ENCODE measurements at regions not wholly inside any gene's neighbourhood (a gene's known extent, or its start where the extent isn't known, plus 50 kb on each side); places are given as distances from the start of the nearest gene placed in this dataset.

GRCh38 chr21:38659936-38660332 lies 145.8 kb upstream of the ETS2 start:
- Histone ChIP-seq H3K4me1 (no peaks in the 10 kb centered on the region), H3K27ac (no peak overlapping the region), H3K4me3 (no peak overlapping the region), H3K9me3 (replicated peaks) (no peaks in the 10 kb centered on the region), H3K27me3 (peaks cover 12% of the 10 kb centered on the region), H3K36me3 (no peaks in the 10 kb centered on the region)
- DNase-seq = no peak

- Histone ChIP-seq H3K27ac (no peak overlapping the region), H3K9me3 (replicated peaks) (no peaks in the 10 kb centered on the region), H3K4me1 (no peaks in the 10 kb centered on the region), H3K4me3 (no peak overlapping the region), H3K27me3 (peaks cover 12% of the 10 kb centered on the region), H3K36me3 (no peaks in the 10 kb centered on the region)
- no peak for DNase-seq
These were observed 145.2 kb upstream of the ETS2 start for GRCh38 chr21:38660333-38661196.

GRCh38 chr21:38661197-38661871 lies 144.4 kb upstream of the ETS2 start:
- DNase-seq = no peak
- peak overlapping the region; percentile 34; the same call in 1 of the 2 replicates for H3K4me3 ChIP-seq
- H3K27me3 ChIP-seq = peaks cover 10% of the 10 kb centered on the region; the same call in 1 of the 2 replicates

DNA sequence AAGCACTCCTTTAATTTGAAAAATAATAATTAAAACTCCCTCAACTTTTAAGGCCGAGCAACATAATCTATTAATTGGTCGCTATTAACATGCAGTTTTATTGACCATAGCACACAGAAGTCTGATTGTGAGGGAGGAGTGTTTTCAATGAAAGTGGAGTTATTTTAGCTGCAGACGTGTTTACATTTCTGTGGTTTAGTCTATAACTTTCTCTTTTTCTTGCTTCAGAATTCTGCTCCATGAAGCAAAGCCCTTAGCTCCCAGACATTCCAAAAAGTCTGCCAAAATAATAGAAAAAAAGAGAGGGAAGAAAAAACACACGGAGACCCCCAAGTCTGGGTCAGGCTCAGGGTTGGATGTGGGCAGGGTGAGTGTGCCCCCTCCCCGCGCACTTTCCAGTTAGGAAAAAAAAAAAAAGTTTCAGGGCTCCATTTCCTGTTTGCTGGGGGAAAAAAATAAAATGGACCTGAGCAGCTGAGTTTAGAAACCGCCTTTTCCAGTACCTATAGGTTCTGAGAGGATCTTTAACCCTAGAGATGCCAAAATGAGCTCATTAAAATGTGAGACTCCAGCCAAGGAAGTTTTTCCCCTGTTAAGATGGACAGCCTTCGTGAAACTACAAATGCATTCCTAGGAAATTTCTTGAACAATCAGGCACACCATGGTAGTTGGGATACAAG lies 143.7 kb upstream of the ETS2 start:
- H3K4me3 ChIP-seq = peak overlapping the region; percentile 34

More at GRCh38 chr21:38661197-38661871, 144.4 kb upstream of the ETS2 start:
- Histone ChIP-seq H3K9me3 (replicated peaks) (no peaks in the 10 kb centered on the region), H3K4me1 (no peaks in the 10 kb centered on the region), H3K27ac (no peak overlapping the region), H3K36me3 (no peaks in the 10 kb centered on the region)

GRCh38 chr21:38663282-38663681 lies 142.4 kb upstream of the ETS2 start:
- Histone ChIP-seq H3K4me3 (no peak overlapping the region), H3K4me1 (no peaks in the 10 kb centered on the region), H3K9me3 (replicated peaks) (no peaks in the 10 kb centered on the region), H3K27ac (no peak overlapping the region), H3K27me3 (0 out of 2 replicates have a peak, but pooled peaks cover 9% of the 10 kb centered on the region), H3K36me3 (no peaks in the 10 kb centered on the region)
- no peak for DNase-seq

More for the DNA sequence above, 143.7 kb upstream of the ETS2 start:
- Histone ChIP-seq H3K27me3 (peaks cover 9% of the 10 kb centered on the region; the same call in 1 of the 2 replicates), H3K27ac (no peak overlapping the region), H3K36me3 (no peaks in the 10 kb centered on the region), H3K4me1 (no peaks in the 10 kb centered on the region), H3K9me3 (replicated peaks) (no peaks in the 10 kb centered on the region)
- peak in 1 of 2 experiments; percentile 7 for DNase-seq

DNA sequence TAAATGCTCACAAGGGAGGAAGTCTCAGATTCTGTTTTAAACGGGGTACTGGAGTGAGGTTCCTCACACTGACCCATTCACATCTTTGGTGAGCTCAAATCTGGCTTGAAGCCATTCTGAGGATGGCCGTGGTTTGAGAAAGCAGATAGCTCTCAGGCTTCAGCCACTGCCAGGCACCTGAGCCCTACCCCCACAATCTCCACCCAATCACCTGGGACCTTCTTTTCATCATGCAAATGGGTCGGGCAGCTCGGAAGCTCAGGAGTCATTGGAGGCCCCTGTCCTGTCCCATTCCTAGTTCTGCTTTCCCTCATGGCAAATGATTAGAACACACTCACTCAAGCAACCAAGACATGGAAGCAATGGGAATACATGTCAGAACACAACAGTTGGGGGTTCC lies 141.4 kb upstream of the ETS2 start:
- Histone ChIP-seq H3K27me3 (no peaks in the 10 kb centered on the region), H3K4me1 (no peaks in the 10 kb centered on the region), H3K27ac (no peak overlapping the region), H3K4me3 (no peak overlapping the region), H3K36me3 (no peaks in the 10 kb centered on the region), H3K9me3 (replicated peaks) (no peaks in the 10 kb centered on the region)
- no peak for DNase-seq

- Histone ChIP-seq H3K27ac (no peak overlapping the region), H3K36me3 (no peaks in the 10 kb centered on the region), H3K9me3 (replicated peaks) (no peaks in the 10 kb centered on the region), H3K4me1 (no peaks in the 10 kb centered on the region), H3K27me3 (no peaks in the 10 kb centered on the region), H3K4me3 (no peak overlapping the region)
- DNase-seq = no peak
These were observed 140.9 kb upstream of the ETS2 start for GRCh38 chr21:38664841-38665240.

- Histone ChIP-seq H3K9me3 (replicated peaks) (no peaks in the 10 kb centered on the region), H3K4me1 (no peaks in the 10 kb centered on the region), H3K36me3 (no peaks in the 10 kb centered on the region), H3K27ac (no peak overlapping the region), H3K27me3 (no peaks in the 10 kb centered on the region), H3K4me3 (no peak overlapping the region)
- DNase-seq = no peak
These were observed 138.3 kb upstream of the ETS2 start for GRCh38 chr21:38667291-38667870.

- H3K27me3 ChIP-seq = no peaks in the 10 kb centered on the region
- H3K4me1 ChIP-seq = no peaks in the 10 kb centered on the region
- no peak overlapping the region for H3K4me3 ChIP-seq
- no peaks in the 10 kb centered on the region for H3K36me3 ChIP-seq
- no peak overlapping the region for H3K27ac ChIP-seq
- no peak for DNase-seq
- no peaks in the 10 kb centered on the region for H3K9me3 ChIP-seq (replicated peaks)
These were observed 137.7 kb upstream of the ETS2 start for GRCh38 chr21:38668067-38668466.

- H3K9me3 ChIP-seq (replicated peaks) = no peaks in the 10 kb centered on the region
- no peak overlapping the region for H3K4me3 ChIP-seq
- H3K27ac ChIP-seq = no peak overlapping the region
- no peak for DNase-seq
- H3K36me3 ChIP-seq = no peaks in the 10 kb centered on the region
- no peaks in the 10 kb centered on the region for H3K4me1 ChIP-seq
- no peaks in the 10 kb centered on the region for H3K27me3 ChIP-seq
These were observed 137.2 kb upstream of the ETS2 start for GRCh38 chr21:38668541-38668940.

GRCh38 chr21:38669186-38669585 lies 136.5 kb upstream of the ETS2 start:
- peak in 1 of 2 experiments; percentile 26 for DNase-seq
- Histone ChIP-seq H3K9me3 (replicated peaks) (0 out of 2 replicates have a peak, but pooled peaks cover 1% of the 10 kb centered on the region), H3K4me3 (no peak overlapping the region), H3K4me1 (no peaks in the 10 kb centered on the region), H3K27me3 (peaks cover 5% of the 10 kb centered on the region; the same call in 1 of the 2 replicates), H3K27ac (no peak overlapping the region), H3K36me3 (no peaks in the 10 kb centered on the region)

DNA sequence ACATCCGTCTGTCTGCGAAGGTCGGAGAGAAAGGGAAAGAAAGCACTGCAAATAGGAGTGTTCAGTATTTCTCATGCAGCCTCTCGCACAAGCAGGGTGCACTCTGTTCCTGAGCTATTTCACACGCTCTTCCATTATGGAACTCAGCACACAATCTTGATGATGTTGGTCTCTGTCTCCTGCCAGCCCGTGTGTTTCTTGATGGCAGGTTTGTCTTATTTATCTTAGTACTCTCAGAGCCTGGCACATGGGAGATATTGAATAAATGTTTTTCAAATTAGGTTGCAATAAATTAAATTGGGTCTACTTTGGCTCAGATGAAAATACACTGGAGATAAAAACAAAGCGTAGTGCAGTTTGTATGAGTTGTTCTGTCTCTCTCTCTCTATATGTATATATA lies 134.9 kb upstream of the ETS2 start:
- Histone ChIP-seq H3K27ac (no peak overlapping the region), H3K27me3 (peaks cover 11% of the 10 kb centered on the region), H3K4me1 (no peaks in the 10 kb centered on the region), H3K9me3 (replicated peaks) (0 out of 2 replicates have a peak, but pooled peaks cover 2% of the 10 kb centered on the region), H3K4me3 (no peak overlapping the region), H3K36me3 (no peaks in the 10 kb centered on the region)
- DNase-seq = no peak

DNA sequence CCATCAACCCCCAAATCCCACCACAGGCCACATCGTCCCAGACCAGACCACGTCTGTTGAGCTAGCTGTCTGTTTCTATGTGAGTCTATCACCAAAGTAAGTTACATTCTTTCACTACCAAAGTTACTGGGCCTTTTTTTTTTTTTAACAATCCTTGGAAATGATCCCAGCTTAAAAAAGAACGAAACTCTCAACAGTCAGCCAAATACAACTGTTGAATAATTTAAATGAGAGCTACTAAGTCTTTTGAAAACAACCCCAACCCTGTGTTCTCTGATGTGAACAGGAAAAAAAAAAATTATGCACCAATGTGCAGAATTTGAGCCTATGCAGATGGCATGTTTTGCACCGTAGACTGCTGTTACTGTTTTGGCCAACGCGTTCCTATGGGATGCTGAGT lies 134.0 kb upstream of the ETS2 start:
- H3K27ac ChIP-seq = no peak overlapping the region
- H3K4me3 ChIP-seq = no peak overlapping the region
- H3K4me1 ChIP-seq = no peaks in the 10 kb centered on the region
- peaks cover 11% of the 10 kb centered on the region for H3K27me3 ChIP-seq
- H3K9me3 ChIP-seq (replicated peaks) = 0 out of 2 replicates have a peak, but pooled peaks cover 2% of the 10 kb centered on the region
- no peaks in the 10 kb centered on the region for H3K36me3 ChIP-seq
- no peak for DNase-seq

DNA sequence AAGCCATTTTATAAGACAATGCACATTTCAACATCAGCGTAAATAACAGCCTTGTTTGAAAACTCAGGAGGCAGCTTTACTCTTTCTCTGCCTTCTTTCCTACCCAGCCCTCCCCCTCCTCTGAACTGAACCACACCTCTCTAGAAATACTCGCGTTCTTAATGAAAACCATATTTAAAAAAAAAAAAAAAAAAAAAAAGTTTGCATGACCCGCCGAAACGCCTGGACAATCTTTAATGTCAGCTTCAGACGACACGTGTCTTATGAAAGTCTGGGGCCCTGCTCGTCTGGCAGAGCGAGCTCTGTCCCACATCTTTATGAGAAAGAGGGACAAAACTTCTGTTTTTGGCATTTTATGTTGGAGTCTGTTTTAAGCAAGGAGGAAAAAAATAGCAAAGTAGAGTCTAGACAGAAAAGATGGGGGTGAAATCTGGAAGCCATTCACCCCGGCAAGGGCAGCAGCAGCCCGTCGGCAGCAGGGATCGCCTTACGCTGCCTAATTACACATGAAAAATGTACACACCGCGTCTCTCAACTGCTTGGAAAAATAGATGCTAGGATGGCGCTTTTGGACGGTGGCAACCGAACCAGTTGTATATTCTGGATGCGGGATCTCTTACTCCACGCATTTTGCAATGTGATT lies 130.4 kb upstream of the ETS2 start:
- Histone ChIP-seq H3K4me3 (no peak overlapping the region), H3K27me3 (peaks cover 11% of the 10 kb centered on the region), H3K4me1 (peaks cover 8% of the 10 kb centered on the region; the same call in 1 of the 2 replicates), H3K27ac (no peak overlapping the region), H3K36me3 (no peaks in the 10 kb centered on the region), H3K9me3 (replicated peaks) (0 out of 2 replicates have a peak, but pooled peaks cover 2% of the 10 kb centered on the region)
- no peak for DNase-seq

Data from SJCRH30 (cell line).